ENCODE measurements at regions not wholly inside any gene's neighbourhood (a gene's known extent, or its start where the extent isn't known, plus 50 kb on each side); places are given as distances from the start of the nearest gene placed in this dataset.

DNA sequence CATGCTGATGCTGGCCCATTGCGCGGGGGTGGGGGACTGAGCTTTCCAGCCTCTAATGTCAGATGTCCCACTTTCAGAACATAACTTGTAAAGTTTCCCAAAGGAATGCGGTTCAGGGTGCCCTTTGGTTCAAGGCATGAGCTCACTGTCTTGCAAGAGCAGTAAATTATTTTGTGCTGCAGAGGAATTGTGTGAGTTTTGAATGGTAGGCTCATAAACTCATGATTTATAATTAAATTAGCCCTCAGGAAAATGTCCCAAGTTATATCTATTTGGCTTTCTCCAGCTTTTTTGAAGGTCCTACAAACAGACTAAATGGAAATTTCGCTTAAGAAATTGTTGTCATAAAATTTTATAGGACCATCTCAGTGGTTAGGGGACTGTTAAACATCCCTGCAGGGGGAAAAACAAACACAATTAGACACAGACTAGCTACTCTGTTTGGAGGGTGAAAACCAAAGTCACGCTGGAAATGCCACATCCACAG, 321.8 kb downstream of the HS3ST3B1 start:
- Histone ChIP-seq H3K36me3 (ENCODE audit: control insufficient read depth in 2 of 4, insufficient read depth in 4 of 4, low read length in 3 of 4) (no peaks in the 10 kb centered on the region), H3K27me3 (replicated peaks in 1 of 4; ENCODE audit: control insufficient read depth in 3 of 4, extremely low read depth in 1 of 4, insufficient read depth in 3 of 4, low read length in 3 of 4) (no peaks in the 10 kb centered on the region), H3K4me3 (ENCODE audit: extremely low read depth in 1 of 4, insufficient read depth in 2 of 4, low read depth in 3 of 4, low read length in 4 of 4) (no peak overlapping the region), H2AFZ (ENCODE audit: low read length) (no peak overlapping the region), H3K23ac (ENCODE audit: insufficient read length) (no peak overlapping the region), H4K8ac (ENCODE audit: extremely low read depth, insufficient read depth, low read length) (no peak overlapping the region), H3K4me2 (ENCODE audit: insufficient read depth in 1 of 2, low read depth in 2 of 2, low read length in 2 of 2) (no peak overlapping the region), H3K9me3 (ENCODE audit: insufficient read depth in 2 of 2, low read depth in 1 of 2, low read length in 1 of 2) (no peaks in the 10 kb centered on the region), H2BK20ac (ENCODE audit: low read length) (no peak overlapping the region), H3K79me2 (ENCODE audit: control insufficient read depth in 1 of 2, insufficient read depth in 2 of 2, low read length in 2 of 2) (no peaks in the 10 kb centered on the region), H3K9ac (replicated peaks in 1 of 4; ENCODE audit: extremely low read depth in 1 of 4, low read depth in 3 of 4, low read length in 3 of 4) (no peak overlapping the region), H3K56ac (replicated peaks; ENCODE audit: insufficient read length, low read depth, low read length) (no peak overlapping the region), H3K4me1 (replicated peaks in 1 of 4; ENCODE audit: control insufficient read depth in 3 of 4, insufficient read depth in 4 of 4, low read length in 3 of 4) (peaks cover 0 to 3% (median 0%) of the 10 kb centered on the region in 4 experiments; a peak in 1 of 7 replicates), H4K5ac (ENCODE audit: insufficient read length, low read depth, low read length) (no peak overlapping the region), H4K91ac (replicated peaks; ENCODE audit: insufficient read length, low read length) (no peak overlapping the region), H4K20me1 (replicated peaks in 1 of 2; ENCODE audit: control insufficient read depth in 1 of 2, insufficient read depth in 2 of 2, low read length in 2 of 2) (no peaks in the 10 kb centered on the region), H3K14ac (ENCODE audit: insufficient read length) (no peak overlapping the region), H3K18ac (ENCODE audit: extremely low read depth, low read length) (no peak overlapping the region), H3K4ac (replicated peaks; ENCODE audit: insufficient read length, low read depth, low read length) (no peak overlapping the region), H2BK15ac (ENCODE audit: low read length) (no peak overlapping the region), H2BK120ac (replicated peaks; ENCODE audit: low read depth, low read length) (no peak overlapping the region), H3K23me2 (ENCODE audit: low read depth, low read length) (no peaks in the 10 kb centered on the region), H2BK12ac (ENCODE audit: low read depth, low read length) (no peak overlapping the region), H2AK5ac (ENCODE audit: low read depth, low read length) (no peak overlapping the region), H3K27ac (ENCODE audit: low read depth, low read length) (no peak overlapping the region), H2BK5ac (ENCODE audit: low read depth, low read length) (no peak overlapping the region), H3K79me1 (ENCODE audit: low read depth, low read length) (no peaks in the 10 kb centered on the region)
- FAIRE-seq, result no peak
- POLR2A ChIA-PET (ENCODE audit: partially characterized antibody), result no interaction called here
- CTCF ChIA-PET (ENCODE audit: partially characterized antibody), result no interaction called here
- no peak for TF ChIP-seq SRF (IDR thresholded peaks at IDR 0.05; ENCODE audit: low read depth, low read length)
- 91% methylated on average over 5 of the region's 5 CpGs; no CpG with 5 or more reads in 1 of the 2 experiments for WGBS, 2 experiments (ENCODE audit: extremely low coverage in 1 of 2, insufficient coverage in 1 of 2, insufficient read length in 1 of 2, insufficient replicate concordance in 2 of 2, low coverage in 1 of 2, low lambda C conversion rate in 2 of 2, missing lambda C conversion rate in 1 of 2)
- DNase-seq (ENCODE audit: low read depth in 1 of 2, low spot score in 2 of 2), result no peak

Measured in H1 (cell line).